ENCODE measurements at regions not wholly inside any gene's neighbourhood (a gene's known extent, or its start where the extent isn't known, plus 50 kb on each side); places are given as distances from the start of the nearest gene placed in this dataset.

GRCh38 chr11:79890272-79890671, 449.4 kb upstream of the TENM4 start:
- no TSS peak for BruUV-seq (replicated peaks)
- Histone ChIP-seq H3K9me3 (ENCODE audit: low read length) (no peaks in the 10 kb centered on the region), H3K27me3 (ENCODE audit: control insufficient read depth in 1 of 2, insufficient read depth in 2 of 2, low read length in 2 of 2) (no peaks in the 10 kb centered on the region; a peak in 1 of 5 replicates), H3K4me1 (ENCODE audit: insufficient read depth, low read length) (no peaks in the 10 kb centered on the region), H3K4me2 (ENCODE audit: low read depth, low read length) (no peak overlapping the region), H3K79me2 (ENCODE audit: insufficient read depth, low read length) (no peaks in the 10 kb centered on the region), H2AFZ (ENCODE audit: low read length) (no peak overlapping the region), H3K4me3 (replicated peaks in 1 of 3; ENCODE audit: insufficient read depth in 1 of 3, low read depth in 2 of 3, low read length in 3 of 3) (no peak overlapping the region), H4K20me1 (ENCODE audit: insufficient read depth, low read length) (no peaks in the 10 kb centered on the region), H3K27ac (ENCODE audit: extremely low read length, insufficient read depth, low read length) (no peak overlapping the region), H3K9ac (ENCODE audit: insufficient read depth, low read depth, low read length) (no peak overlapping the region), H3K36me3 (replicated peaks in 1 of 2; ENCODE audit: control insufficient read depth in 1 of 2, insufficient read depth in 2 of 2, low read length in 2 of 2) (no peaks in the 10 kb centered on the region)
- 0% methylated on average over 1 of the region's 1 CpG for WGBS (ENCODE audit: low lambda C conversion rate)
- ATAC-seq (no peak), FAIRE-seq (no peak), DNase-seq (ENCODE audit: low spot score) (no peak)
- in situ Hi-C loops (cut with HindIII; ENCODE audit: extremely low pct_ligation_motif_present, low pct_unique_long_range_greater_than_20kb) (no loop called here), intact Hi-C loops (cut with micrococcal nuclease; ENCODE audit: unreplicated experiment) (no loop called here)
- CTCF ChIA-PET (ENCODE audit: low intra/inter-chr PET ratio, low total read pairs) = no interaction called here
- POLR2A ChIA-PET = no interaction called here
- no peak for TF ChIP-seq JUN (CRISPR knock-in tag; IDR thresholded peaks at IDR 0.05)
- no peak for TF ChIP-seq ZNF296 (CRISPR knock-in tag; conservative IDR thresholded peaks at IDR 0.05)
- no peak for TF ChIP-seq RFXAP (CRISPR knock-in tag; IDR thresholded peaks at IDR 0.05; ENCODE audit: borderline replicate concordance)
- no peak for TF ChIP-seq SP1 (IDR thresholded peaks at IDR 0.05)
- no peak for TF ChIP-seq SP1 (CRISPR knock-in tag; IDR thresholded peaks at IDR 0.05)
- no peak for TF ChIP-seq ZNF790 (CRISPR knock-in tag; IDR thresholded peaks at IDR 0.05; ENCODE audit: borderline replicate concordance)
- TF ChIP-seq FOXK2 (IDR thresholded peaks at IDR 0.05) = no peak
- no peak for TF ChIP-seq ZBTB34 (CRISPR knock-in tag; IDR thresholded peaks at IDR 0.05)
- TF ChIP-seq ZNF414 (CRISPR knock-in tag; IDR thresholded peaks at IDR 0.05) = no peak
- TF ChIP-seq ELF3 (CRISPR knock-in tag; IDR thresholded peaks at IDR 0.05) = no peak
- TF ChIP-seq SAFB2 (CRISPR knock-in tag; IDR thresholded peaks at IDR 0.05; ENCODE audit: borderline replicate concordance, low read depth) = no peak
- TF ChIP-seq ERF (CRISPR knock-in tag; IDR thresholded peaks at IDR 0.05) = no peak
- TF ChIP-seq STAT6 (CRISPR knock-in tag; IDR thresholded peaks at IDR 0.05; ENCODE audit: borderline replicate concordance) = no peak
- TF ChIP-seq CREM (IDR thresholded peaks at IDR 0.05) = no peak
- TF ChIP-seq CREM (CRISPR knock-in tag; IDR thresholded peaks at IDR 0.05) = no peak
- no peak for TF ChIP-seq JUND (CRISPR knock-in tag; IDR thresholded peaks at IDR 0.05)
- TF ChIP-seq NFIB (CRISPR knock-in tag; IDR thresholded peaks at IDR 0.05; ENCODE audit: borderline replicate concordance) = no peak
